ENCODE measurements at regions not wholly inside any gene's neighbourhood (a gene's known extent, or its start where the extent isn't known, plus 50 kb on each side); places are given as distances from the start of the nearest gene placed in this dataset.

DNA sequence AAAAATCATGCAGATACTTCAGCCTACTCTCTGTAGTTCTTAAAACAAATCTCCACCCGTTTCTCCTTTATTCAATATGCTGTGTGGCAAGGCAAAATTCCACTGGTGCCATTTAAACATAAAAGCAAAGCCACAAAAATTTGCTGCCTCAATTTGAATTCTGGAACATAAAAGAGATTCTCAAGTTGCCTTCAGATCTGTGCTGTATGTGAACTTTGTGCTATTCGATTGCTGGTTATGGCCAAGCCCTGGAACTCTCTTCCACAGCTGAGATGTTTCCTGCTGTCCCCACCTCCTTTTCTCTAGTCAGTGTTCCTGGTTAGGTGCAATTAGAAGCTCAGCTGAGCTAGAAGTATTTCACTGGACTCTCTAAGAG lies 395.3 kb upstream of the BTBD3 start:
- no peak for DNase-seq (ENCODE audit: low read depth)
- TF ChIP-seq CTCF (conservative IDR thresholded peaks at IDR 0.05; ENCODE audit: low read depth, low read length) = no peak
- no peak overlapping the region for H3K4me3 ChIP-seq (ENCODE audit: low read depth, low read length)

DNA sequence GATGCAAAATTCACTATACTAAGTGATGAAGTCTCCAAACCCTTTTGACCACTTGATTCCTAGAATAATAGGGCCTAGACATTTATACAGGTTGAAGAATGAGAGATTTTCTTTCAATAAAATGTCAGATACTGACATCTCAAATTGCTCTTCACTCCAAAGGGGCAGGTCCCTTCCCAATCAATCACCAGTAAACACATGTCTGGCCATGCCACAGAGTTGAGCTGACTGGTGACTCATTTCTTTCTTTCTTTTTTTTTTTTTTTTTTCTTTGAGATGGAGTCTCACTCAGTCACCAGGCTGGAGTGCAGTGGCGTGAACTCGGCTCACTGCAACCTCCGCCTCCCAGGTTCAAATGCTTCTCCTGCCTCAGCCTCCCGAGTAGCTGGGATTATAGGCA lies 388.6 kb upstream of the BTBD3 start:
- DNase-seq (ENCODE audit: low read depth) = no peak
- TF ChIP-seq CTCF (conservative IDR thresholded peaks at IDR 0.05; ENCODE audit: low read depth, low read length) = no peak
- H3K4me3 ChIP-seq (ENCODE audit: low read depth, low read length) = no peak overlapping the region

DNA sequence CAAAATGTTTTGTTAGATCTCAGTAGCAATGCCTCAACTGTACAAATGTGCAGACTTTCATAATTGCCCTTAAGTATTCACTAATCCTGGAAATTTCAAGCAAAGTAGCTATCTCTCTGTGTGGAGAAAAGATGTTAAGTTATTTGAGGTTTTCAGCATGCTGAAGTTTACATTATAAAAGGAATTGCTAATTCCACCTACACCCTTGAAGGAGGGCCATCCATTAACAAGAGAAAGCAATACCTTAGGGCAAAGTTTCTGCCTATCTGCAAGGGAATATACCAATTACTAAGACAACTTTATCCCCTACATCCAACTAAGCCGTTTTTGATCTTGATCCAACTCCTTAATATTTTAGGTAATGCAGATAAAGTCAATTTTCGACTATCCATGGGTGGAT lies 380.7 kb upstream of the BTBD3 start:
- DNase-seq (ENCODE audit: low read depth) = no peak
- no peak overlapping the region for H3K4me3 ChIP-seq (ENCODE audit: low read depth, low read length)
- no peak for TF ChIP-seq CTCF (conservative IDR thresholded peaks at IDR 0.05; ENCODE audit: low read depth, low read length)

- DNase-seq (ENCODE audit: low read depth) = no peak
- no peak overlapping the region for H3K4me3 ChIP-seq (ENCODE audit: low read depth, low read length)
- TF ChIP-seq CTCF (conservative IDR thresholded peaks at IDR 0.05; ENCODE audit: low read depth, low read length) = no peak
Observed at GRCh38 chr20:11539450-11539849, 378.2 kb upstream of the BTBD3 start.

GRCh38 chr20:11540558-11540957 lies 377.1 kb upstream of the BTBD3 start:
- DNase-seq (ENCODE audit: low read depth) = no peak
- no peak for TF ChIP-seq CTCF (conservative IDR thresholded peaks at IDR 0.05; ENCODE audit: low read depth, low read length)
- H3K4me3 ChIP-seq (ENCODE audit: low read depth, low read length) = no peak overlapping the region

- no peak for DNase-seq (ENCODE audit: low read depth)
- TF ChIP-seq CTCF (conservative IDR thresholded peaks at IDR 0.05; ENCODE audit: low read depth, low read length) = no peak
- no peak overlapping the region for H3K4me3 ChIP-seq (ENCODE audit: low read depth, low read length)
Observed at GRCh38 chr20:11542645-11543044, 375.0 kb upstream of the BTBD3 start.

DNA sequence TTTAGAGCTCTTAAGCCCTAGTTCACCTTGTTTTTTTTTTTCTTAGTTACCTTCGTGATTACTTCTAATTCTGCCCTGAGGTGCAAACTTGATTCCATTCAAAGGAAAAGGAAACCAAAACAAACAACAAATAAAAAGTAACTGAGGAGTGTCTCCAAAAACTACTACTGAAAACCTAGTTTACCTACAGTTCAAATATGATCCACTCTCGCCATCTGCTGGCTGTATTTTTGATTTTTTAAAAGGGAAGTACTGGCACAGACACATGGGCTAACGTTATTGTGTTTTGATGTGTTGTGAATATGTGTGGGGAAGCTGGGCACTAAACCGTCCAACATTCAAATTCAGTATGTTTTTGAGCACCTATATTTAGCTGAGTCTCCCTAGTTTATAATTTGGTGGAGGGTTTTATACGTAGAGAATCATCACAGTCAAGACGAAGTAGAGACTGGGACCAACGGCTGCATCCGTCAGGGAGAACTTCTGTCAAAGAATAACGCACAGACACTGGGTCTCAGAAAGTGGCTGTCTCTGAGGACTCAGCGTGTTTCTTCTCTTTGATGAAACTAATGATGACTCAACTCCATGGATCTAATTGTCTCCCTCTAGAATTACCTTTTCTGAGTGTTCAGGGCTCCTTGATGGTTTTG lies 373.5 kb upstream of the BTBD3 start:
- peak overlapping the region; percentile 29 for H3K4me3 ChIP-seq (ENCODE audit: low read depth, low read length)
- DNase-seq (ENCODE audit: low read depth) = peak; percentile 46
- peak; percentile 65 for TF ChIP-seq CTCF (conservative IDR thresholded peaks at IDR 0.05; ENCODE audit: low read depth, low read length)
